BLaER1 treated with 17β-estradiol and CSF1 and Interleukin-3, amounts not matched to agents 10 nM and 100 nM (cell line): ENCODE measurements at regions not wholly inside any gene's neighbourhood (a gene's known extent, or its start where the extent isn't known, plus 50 kb on each side); places are given as distances from the start of the nearest gene placed in this dataset.
"Not testable (repeated sequence)": the region's sequence is repeated elsewhere in the genome, so short reads cannot be mapped to it uniquely, and the experiment has no call there.

Experiments
- H3K27ac ChIP-seq, 11 experiments: shearing (Covaris generic); formaldehyde crosslinking; 2 replicates each; pipeline ENCODE4 v1.8.1; 2022
- H3K27me3 ChIP-seq, 11 experiments: shearing (Covaris generic); formaldehyde crosslinking; 2 replicates each; pipeline ENCODE4 v1.8.1; 2022
- H3K36me3 ChIP-seq, 11 experiments: shearing (Covaris generic); formaldehyde crosslinking; 2 replicates each; pipeline ENCODE4 v1.8.1; 2022
- H3K4me1 ChIP-seq, 10 experiments: shearing (Covaris generic); formaldehyde crosslinking; 2 replicates each; pipeline ENCODE4 v1.8.1; 2022
- H3K4me2 ChIP-seq, 11 experiments: shearing (Covaris generic); formaldehyde crosslinking; 2 replicates each; pipeline ENCODE4 v1.8.1; 2022
- H3K4me3 ChIP-seq, 10 experiments: shearing (Covaris generic); formaldehyde crosslinking; 2 replicates each; pipeline ENCODE4 v1.8.1; 2022
- H3K9ac ChIP-seq, 11 experiments: shearing (Covaris generic); formaldehyde crosslinking; 2 replicates each; pipeline ENCODE4 v1.8.1; 2022
- H3K9me3 ChIP-seq, 11 experiments: shearing (Covaris generic); formaldehyde crosslinking; replicated peaks in 1 of 11; 2 replicates each; pipeline ENCODE4 v1.8.1; 2022
- H4K20me1 ChIP-seq, 11 experiments: shearing (Covaris generic); formaldehyde crosslinking; 2 replicates each; pipeline ENCODE4 v1.8.1; 2022
- Cebpa-rat ChIP-seq, 11 experiments: shearing (Covaris generic); IDR thresholded peaks; 2 replicates each; pipeline ENCODE4 v1.8.1; 2022

DNA sequence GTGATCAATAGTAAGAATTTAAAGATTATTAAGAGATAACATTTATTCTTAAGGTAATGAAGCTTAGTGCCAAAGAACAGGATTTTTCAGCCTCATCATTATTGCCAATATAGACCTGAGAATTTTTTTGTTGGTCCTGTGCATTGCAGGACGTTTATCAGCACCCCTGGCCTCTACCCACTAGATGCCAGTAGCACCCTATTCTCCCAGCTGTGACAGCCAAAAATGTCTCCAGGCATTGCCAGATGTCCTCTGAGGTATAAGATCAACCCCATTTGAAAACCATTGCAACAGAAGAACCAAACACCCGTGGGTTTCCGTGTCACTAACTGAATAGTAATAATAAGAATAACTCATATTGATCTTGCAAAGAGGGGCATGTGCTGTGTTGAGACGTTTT is 700.0 kb upstream of the SOX11 start:
- Histone ChIP-seq H3K27ac (no peak overlapping the region), H3K4me3 (no peak overlapping the region), H4K20me1 (no peaks in the 10 kb centered on the region), H3K4me1 (no peaks in the 10 kb centered on the region), H3K9me3 (no peaks in the 10 kb centered on the region), H3K9ac (no peak overlapping the region), H3K36me3 (no peaks in the 10 kb centered on the region), H3K27me3 (no peaks in the 10 kb centered on the region), H3K4me2 (no peak overlapping the region)
- no peak for TF ChIP-seq Cebpa-rat (IDR thresholded peaks at IDR 0.05)

DNA sequence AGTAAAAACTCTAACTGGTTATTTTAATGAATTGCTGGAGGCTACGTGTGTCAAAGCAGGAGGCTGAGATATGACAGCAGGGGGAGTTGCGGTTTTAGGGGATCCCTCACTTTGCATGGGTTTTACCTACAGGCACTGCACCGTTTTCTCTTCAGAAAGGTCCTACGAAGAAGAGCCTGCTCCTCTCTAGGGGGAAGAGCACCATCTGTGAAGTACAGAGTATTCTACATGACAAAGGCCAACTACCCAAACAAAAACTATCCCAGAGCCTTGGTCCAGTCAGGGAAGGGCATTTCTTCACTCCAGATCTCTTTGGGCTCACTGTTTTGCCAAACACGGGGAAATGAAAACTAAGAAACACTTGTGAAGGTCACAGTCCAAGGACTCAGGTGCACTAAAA is 696.7 kb upstream of the SOX11 start:
- H4K20me1 ChIP-seq, result no peaks in the 10 kb centered on the region
- H3K27ac ChIP-seq, result no peak overlapping the region
- no peaks in the 10 kb centered on the region for H3K9me3 ChIP-seq
- H3K4me3 ChIP-seq, result no peak overlapping the region
- H3K9ac ChIP-seq, result no peak overlapping the region
- no peaks in the 10 kb centered on the region for H3K27me3 ChIP-seq
- TF ChIP-seq Cebpa-rat (IDR thresholded peaks at IDR 0.05), result no peak
- H3K36me3 ChIP-seq, result no peaks in the 10 kb centered on the region
- H3K4me1 ChIP-seq, result no peaks in the 10 kb centered on the region
- H3K4me2 ChIP-seq, result no peak overlapping the region

DNA sequence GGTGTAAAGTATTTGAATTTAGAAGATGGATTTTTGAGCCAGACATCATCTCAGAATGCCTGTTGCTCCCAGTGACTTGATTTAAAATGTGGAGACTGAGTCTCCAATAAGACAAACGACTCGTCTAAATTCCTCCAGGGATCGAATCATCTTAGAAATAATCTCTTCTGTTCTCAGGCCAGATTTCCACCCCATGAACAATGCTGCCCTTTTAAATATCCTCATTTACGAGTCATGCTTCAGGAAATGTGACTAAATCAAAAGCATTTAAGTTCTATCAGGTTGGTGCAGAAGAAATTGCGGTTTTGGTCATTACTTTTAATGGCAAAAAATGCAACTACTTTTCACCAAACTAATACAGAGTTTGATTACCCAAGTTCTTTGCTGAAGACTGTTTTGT is 684.6 kb upstream of the SOX11 start:
- Histone ChIP-seq H3K9me3 (no peaks in the 10 kb centered on the region), H3K4me3 (no peak overlapping the region)

DNA sequence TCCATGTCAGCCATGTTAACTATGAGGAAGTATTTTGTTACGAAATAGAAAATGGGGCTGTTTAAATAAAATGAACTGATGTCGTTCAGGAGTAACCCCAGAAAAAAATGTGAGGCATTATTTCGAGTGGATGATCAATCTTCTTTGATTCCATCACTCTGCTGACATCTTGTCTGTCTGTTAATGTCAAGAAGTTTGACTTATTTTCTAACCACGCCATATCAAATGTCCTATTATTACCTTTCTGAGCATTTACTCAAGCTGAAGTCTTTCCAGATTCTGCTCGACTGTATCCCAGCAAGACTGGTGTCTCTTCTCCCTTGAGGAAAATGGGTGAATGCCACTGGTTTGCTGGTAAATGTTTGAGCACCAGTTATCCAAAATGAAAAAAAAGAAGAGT is 672.9 kb upstream of the SOX11 start:
- no peaks in the 10 kb centered on the region for H3K36me3 ChIP-seq
- no peaks in the 10 kb centered on the region for H3K4me1 ChIP-seq
- H3K27ac ChIP-seq, result no peak overlapping the region
- H3K9ac ChIP-seq, result no peak overlapping the region
- no peaks in the 10 kb centered on the region for H3K27me3 ChIP-seq
- peaks cover 7 to 12% (median 9%) of the 10 kb centered on the region in 11 experiments for H3K9me3 ChIP-seq
- H3K4me2 ChIP-seq, result no peak overlapping the region
- no peak for TF ChIP-seq Cebpa-rat (IDR thresholded peaks at IDR 0.05)
- H3K4me3 ChIP-seq, result no peak overlapping the region
- no peaks in the 10 kb centered on the region for H4K20me1 ChIP-seq

More for the DNA sequence above, 684.6 kb upstream of the SOX11 start:
- Histone ChIP-seq H3K9ac (no peak overlapping the region), H3K4me2 (no peak overlapping the region), H3K27ac (no peak overlapping the region), H3K27me3 (no peaks in the 10 kb centered on the region), H3K36me3 (no peaks in the 10 kb centered on the region), H3K4me1 (no peaks in the 10 kb centered on the region), H4K20me1 (no peaks in the 10 kb centered on the region)
- no peak for TF ChIP-seq Cebpa-rat (IDR thresholded peaks at IDR 0.05)

DNA sequence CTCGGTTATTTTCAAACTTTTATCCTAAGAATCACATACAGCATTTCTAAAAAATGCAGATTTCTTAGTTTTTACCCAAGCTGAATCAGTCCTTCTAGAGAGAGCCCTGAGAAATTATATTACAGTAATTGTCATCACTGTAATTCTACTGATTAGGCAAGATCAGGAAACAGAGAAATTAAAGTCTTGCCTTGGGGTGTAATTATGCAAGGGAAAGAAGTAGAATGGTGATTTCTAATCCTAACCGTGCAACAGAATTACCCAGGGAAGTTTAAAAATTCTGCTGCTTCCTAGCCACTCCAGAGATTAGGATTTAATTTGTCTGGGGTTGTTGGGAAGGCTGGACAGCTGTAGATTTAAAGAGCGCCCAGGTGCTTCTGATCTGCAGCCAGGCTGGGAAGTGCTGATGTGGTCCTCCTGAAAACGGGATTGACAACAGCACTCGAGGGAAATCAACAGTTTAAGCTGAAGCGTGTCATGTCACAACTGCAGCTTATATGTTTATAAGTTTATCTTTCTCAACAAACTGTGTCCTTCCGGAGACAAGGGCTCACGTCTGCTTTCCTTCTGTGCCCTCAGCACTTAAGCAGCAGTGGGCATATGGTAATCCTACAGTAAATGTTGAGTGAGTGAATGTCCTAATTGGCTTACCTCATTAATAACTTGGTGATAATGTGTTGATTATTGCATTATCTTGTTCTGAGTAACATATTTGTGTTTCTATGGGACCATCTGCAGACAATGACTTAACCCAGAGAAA is 671.9 kb upstream of the SOX11 start:
- Histone ChIP-seq H3K27me3 (no peaks in the 10 kb centered on the region), H3K4me2 (no peak overlapping the region), H3K4me3 (no peak overlapping the region), H3K4me1 (no peaks in the 10 kb centered on the region), H3K36me3 (no peaks in the 10 kb centered on the region), H3K9me3 (peaks cover 7 to 12% (median 9%) of the 10 kb centered on the region in 11 experiments), H4K20me1 (no peaks in the 10 kb centered on the region), H3K27ac (no peak overlapping the region), H3K9ac (no peak overlapping the region)
- TF ChIP-seq Cebpa-rat (IDR thresholded peaks at IDR 0.05), result no peak

DNA sequence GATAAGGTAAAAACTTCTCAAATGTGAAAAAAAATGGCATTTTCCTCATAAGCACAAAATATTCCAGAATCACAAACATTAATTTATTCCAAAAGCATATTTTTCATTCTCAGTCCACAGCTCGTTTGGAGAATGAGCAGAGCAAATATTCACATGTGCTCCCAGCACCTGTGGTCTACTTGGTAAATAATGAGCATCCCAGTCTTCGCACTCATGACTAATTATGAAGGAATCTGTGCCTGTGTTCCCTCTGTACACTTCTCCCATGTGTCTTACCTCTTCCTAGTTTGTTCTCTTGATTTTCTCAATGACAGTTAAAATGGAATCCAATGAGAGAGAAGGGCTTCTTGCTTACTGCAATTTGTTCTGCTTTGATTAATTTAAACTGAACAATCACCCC is 671.0 kb upstream of the SOX11 start:
- Histone ChIP-seq H3K36me3 (no peaks in the 10 kb centered on the region), H3K27me3 (no peaks in the 10 kb centered on the region), H3K9me3 (peaks cover 7 to 12% (median 9%) of the 10 kb centered on the region in 11 experiments), H3K9ac (no peak overlapping the region), H3K27ac (no peak overlapping the region), H3K4me2 (no peak overlapping the region), H3K4me3 (no peak overlapping the region), H4K20me1 (no peaks in the 10 kb centered on the region), H3K4me1 (no peaks in the 10 kb centered on the region)
- TF ChIP-seq Cebpa-rat (IDR thresholded peaks at IDR 0.05), result no peak

DNA sequence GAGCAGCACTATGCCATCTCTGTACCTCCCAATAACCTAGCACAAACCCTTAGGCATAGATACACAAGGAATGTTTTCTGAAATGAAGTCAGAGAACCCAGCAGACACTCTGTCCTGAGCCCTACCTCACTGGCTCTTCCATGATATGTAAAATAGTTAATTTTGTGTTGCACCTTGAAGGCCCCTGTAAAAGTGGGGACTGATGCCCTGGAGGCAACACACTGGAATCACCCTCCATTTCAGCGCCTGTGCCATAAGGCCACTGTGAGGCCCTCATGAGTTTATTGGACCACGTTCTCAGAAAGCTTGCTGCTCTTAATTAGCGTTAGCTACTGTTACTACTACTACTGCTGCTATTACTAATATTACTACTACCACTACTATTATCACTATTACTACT is 670.1 kb upstream of the SOX11 start:
- H3K4me3 ChIP-seq, result no peak overlapping the region
- no peak overlapping the region for H3K4me2 ChIP-seq
- H3K36me3 ChIP-seq, result no peaks in the 10 kb centered on the region
- H3K9me3 ChIP-seq, result peaks cover 7 to 12% (median 9%) of the 10 kb centered on the region in 11 experiments
- no peak overlapping the region for H3K27ac ChIP-seq
- no peak overlapping the region for H3K9ac ChIP-seq
- H4K20me1 ChIP-seq, result no peaks in the 10 kb centered on the region
- H3K4me1 ChIP-seq, result no peaks in the 10 kb centered on the region
- TF ChIP-seq Cebpa-rat (IDR thresholded peaks at IDR 0.05), result no peak
- H3K27me3 ChIP-seq, result no peaks in the 10 kb centered on the region

DNA sequence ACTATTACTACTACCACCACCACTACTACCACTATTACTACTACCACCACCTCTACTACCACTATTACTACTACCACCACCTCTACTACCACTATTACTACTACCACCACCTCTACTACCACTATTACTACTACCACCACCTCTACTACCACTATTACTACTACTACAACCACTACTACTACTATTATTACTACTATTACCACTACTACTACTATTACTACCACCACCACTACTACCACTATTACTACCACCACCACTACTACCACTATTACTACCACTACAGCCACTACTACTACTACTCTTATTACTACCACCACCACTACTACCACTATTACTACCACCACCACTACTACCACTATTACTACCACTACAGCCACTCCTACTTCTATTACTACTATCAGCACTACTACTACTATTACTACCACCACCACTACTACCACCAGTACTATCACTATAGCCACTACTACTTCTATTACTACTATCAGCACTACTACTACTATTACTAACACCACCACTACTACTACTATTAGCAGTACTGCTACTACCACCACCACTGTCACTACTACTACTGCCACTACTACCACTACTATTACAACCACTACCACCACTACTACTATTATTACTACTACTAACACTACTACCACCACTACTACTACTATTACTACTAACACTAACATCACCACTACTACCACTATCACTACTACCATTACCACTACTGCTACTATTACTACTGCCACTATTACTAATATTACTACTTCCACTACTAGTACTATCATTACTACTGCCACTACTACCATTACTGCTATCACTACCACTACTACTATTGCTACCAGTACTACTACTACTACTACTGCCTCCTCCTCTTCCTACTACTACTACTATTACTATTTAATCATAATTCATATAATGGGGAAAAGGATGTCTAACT is 669.2 kb upstream of the SOX11 start:
- H4K20me1 ChIP-seq, H3K27ac ChIP-seq, H3K4me2 ChIP-seq, H3K4me1 ChIP-seq, H3K9ac ChIP-seq, H3K27me3 ChIP-seq, H3K4me3 ChIP-seq, H3K36me3 ChIP-seq: not testable (repeated sequence)
- peaks cover 7 to 12% (median 9%) of the 10 kb centered on the region in 11 experiments for H3K9me3 ChIP-seq

DNA sequence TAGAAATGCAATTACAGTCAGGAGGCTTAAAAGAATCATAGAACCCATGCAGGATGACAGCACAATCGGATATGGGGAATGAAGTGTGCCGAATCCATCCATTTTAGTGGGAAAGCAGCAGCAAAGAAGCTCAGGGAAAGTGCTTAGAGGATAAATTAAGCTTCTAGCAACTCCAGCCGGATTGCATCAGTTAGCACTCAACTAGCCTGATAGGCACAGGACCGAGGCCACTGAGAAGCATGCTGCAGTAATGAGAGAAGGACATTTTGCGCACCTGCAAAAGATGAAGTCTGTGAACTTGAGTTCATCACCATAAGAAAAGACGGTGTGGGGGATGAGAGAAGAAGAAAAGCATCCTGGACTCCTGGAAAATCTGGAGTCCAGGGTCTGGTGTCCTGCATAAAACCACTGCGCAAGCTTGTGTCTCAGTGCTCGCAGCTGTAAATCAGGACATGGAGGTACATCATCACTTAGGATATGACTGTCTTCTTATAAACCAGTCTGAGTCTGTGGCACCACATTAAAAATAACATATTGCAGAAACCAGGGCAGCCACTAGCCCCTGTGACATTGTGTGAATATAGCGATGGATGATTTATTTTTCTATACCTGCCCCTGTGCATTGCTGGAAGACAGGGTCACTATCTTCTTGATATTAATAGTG is 665.5 kb upstream of the SOX11 start:
- H3K9me3 ChIP-seq, result peaks cover 7 to 12% (median 9%) of the 10 kb centered on the region in 11 experiments
- H3K27me3 ChIP-seq, result no peaks in the 10 kb centered on the region
- no peak for TF ChIP-seq Cebpa-rat (IDR thresholded peaks at IDR 0.05)
- H3K4me1 ChIP-seq, result no peaks in the 10 kb centered on the region
- H3K4me3 ChIP-seq, result no peak overlapping the region
- H3K4me2 ChIP-seq, result no peak overlapping the region
- H3K9ac ChIP-seq, result no peak overlapping the region
- no peaks in the 10 kb centered on the region for H3K36me3 ChIP-seq
- H3K27ac ChIP-seq, result no peak overlapping the region
- H4K20me1 ChIP-seq, result no peaks in the 10 kb centered on the region
